ENCODE measurements at regions not wholly inside any gene's neighbourhood (a gene's known extent, or its start where the extent isn't known, plus 50 kb on each side); places are given as distances from the start of the nearest gene placed in this dataset.

- H4K5ac ChIP-seq (ENCODE audit: insufficient read length, low read depth, low read length): no peak overlapping the region
- H3K23me2 ChIP-seq (ENCODE audit: low read depth, low read length): no peaks in the 10 kb centered on the region
- no peak overlapping the region for H3K14ac ChIP-seq (ENCODE audit: insufficient read length)
- H3K79me1 ChIP-seq (ENCODE audit: low read depth, low read length): no peaks in the 10 kb centered on the region
- H2BK20ac ChIP-seq (ENCODE audit: low read length): no peak overlapping the region
- FAIRE-seq: no peak
- no peak overlapping the region for H2BK12ac ChIP-seq (ENCODE audit: low read depth, low read length)
- ChIA-PET CTCF (ENCODE audit: partially characterized antibody) (interaction anchor here (0.5 to 2.3 kb wide), 2 partner anchors 12 to 140 kb away, joined by 4 to 9 read pairs; no protein-coding TSS in a partner anchor), POLR2A (ENCODE audit: partially characterized antibody) (no interaction called here)
- H2AFZ ChIP-seq (ENCODE audit: low read length): no peak overlapping the region
- no peak for DNase-seq (ENCODE audit: low read depth in 1 of 2, low spot score in 2 of 2)
- H3K27ac ChIP-seq (ENCODE audit: low read depth, low read length): no peak overlapping the region
- H3K23ac ChIP-seq (ENCODE audit: insufficient read length): no peak overlapping the region
- no peaks in the 10 kb centered on the region for H3K9me3 ChIP-seq (ENCODE audit: insufficient read depth in 2 of 2, low read depth in 1 of 2, low read length in 1 of 2)
- H4K8ac ChIP-seq (ENCODE audit: extremely low read depth, insufficient read depth, low read length): no peak overlapping the region
- H3K4me1 ChIP-seq (replicated peaks in 1 of 4; ENCODE audit: control insufficient read depth in 3 of 4, insufficient read depth in 4 of 4, low read length in 3 of 4): peaks cover 0 to 5% (median 4%) of the 10 kb centered on the region in 4 experiments; a peak in 2 of 7 replicates
- H4K91ac ChIP-seq (replicated peaks; ENCODE audit: insufficient read length, low read length): no peak overlapping the region
- no peak overlapping the region for H3K56ac ChIP-seq (replicated peaks; ENCODE audit: insufficient read length, low read depth, low read length)
- H2BK120ac ChIP-seq (replicated peaks; ENCODE audit: low read depth, low read length): no peak overlapping the region
- H3K79me2 ChIP-seq (ENCODE audit: control insufficient read depth in 1 of 2, insufficient read depth in 2 of 2, low read length in 2 of 2): no peaks in the 10 kb centered on the region
- H2AK5ac ChIP-seq (ENCODE audit: low read depth, low read length): no peak overlapping the region
- TF ChIP-seq JUN (IDR thresholded peaks at IDR 0.05; ENCODE audit: low read depth, low read length) (no peak), TBP (IDR thresholded peaks at IDR 0.05; ENCODE audit: low read depth, low read length) (no peak), TAF7 (optimal IDR thresholded peaks at IDR 0.05; ENCODE audit: borderline replicate concordance, low read depth, low read length) (no peak), EGR1 (IDR thresholded peaks at IDR 0.05; ENCODE audit: borderline replicate concordance, low read depth, low read length) (no peak), KDM5A (IDR thresholded peaks at IDR 0.05; ENCODE audit: low read length) (no peak), YY1 (IDR thresholded peaks at IDR 0.05; ENCODE audit: low read depth, low read length) (no peak), CTCF (IDR thresholded peaks at IDR 0.05; ENCODE audit: control extremely low read depth in 1 of 3, insufficient read depth in 1 of 3, low read depth in 1 of 3, low read length in 3 of 3) (no peak), HDAC6 (IDR thresholded peaks at IDR 0.05; ENCODE audit: low read depth, low read length) (no peak)
- no peaks in the 10 kb centered on the region for H3K27me3 ChIP-seq (replicated peaks in 1 of 4; ENCODE audit: control insufficient read depth in 3 of 4, extremely low read depth in 1 of 4, insufficient read depth in 3 of 4, low read length in 3 of 4)
- H3K4me3 ChIP-seq (ENCODE audit: extremely low read depth in 1 of 4, insufficient read depth in 2 of 4, low read depth in 3 of 4, low read length in 4 of 4): no peak overlapping the region
- H3K36me3 ChIP-seq (ENCODE audit: control insufficient read depth in 2 of 4, insufficient read depth in 4 of 4, low read length in 3 of 4): no peaks in the 10 kb centered on the region
- no peak overlapping the region for H3K4me2 ChIP-seq (ENCODE audit: insufficient read depth in 1 of 2, low read depth in 2 of 2, low read length in 2 of 2)
- H2BK5ac ChIP-seq (ENCODE audit: low read depth, low read length): no peak overlapping the region
- no peak overlapping the region for H3K18ac ChIP-seq (ENCODE audit: extremely low read depth, low read length)
- no peak overlapping the region for H3K9ac ChIP-seq (replicated peaks in 1 of 4; ENCODE audit: extremely low read depth in 1 of 4, low read depth in 3 of 4, low read length in 3 of 4)
- H2BK15ac ChIP-seq (ENCODE audit: low read length): no peak overlapping the region
- no peaks in the 10 kb centered on the region for H4K20me1 ChIP-seq (replicated peaks in 1 of 2; ENCODE audit: control insufficient read depth in 1 of 2, insufficient read depth in 2 of 2, low read length in 2 of 2)
- no peak overlapping the region for H3K4ac ChIP-seq (replicated peaks; ENCODE audit: insufficient read length, low read depth, low read length)
These were observed 95.4 kb upstream of the CEP85L start for GRCh38 chr6:118746825-118747174.

Data from H1 (cell line).